Erythroblast (primary cell): ENCODE measurements at regions not wholly inside any gene's neighbourhood (a gene's known extent, or its start where the extent isn't known, plus 50 kb on each side); places are given as distances from the start of the nearest gene placed in this dataset.

Experiments used
- GATA1 ChIP-seq: IDR thresholded peaks from 2 replicates; pipeline ENCODE4 v1.6.1; 2011; ENCODE audit warnings: low read depth, mild to moderate bottlenecking, control low read depth, low read length, moderate library complexity
- POLR2A ChIP-seq: IDR thresholded peaks from 2 replicates; pipeline ENCODE4 v1.6.1; 2011; ENCODE audit warnings: mild to moderate bottlenecking, low read length

DNA sequence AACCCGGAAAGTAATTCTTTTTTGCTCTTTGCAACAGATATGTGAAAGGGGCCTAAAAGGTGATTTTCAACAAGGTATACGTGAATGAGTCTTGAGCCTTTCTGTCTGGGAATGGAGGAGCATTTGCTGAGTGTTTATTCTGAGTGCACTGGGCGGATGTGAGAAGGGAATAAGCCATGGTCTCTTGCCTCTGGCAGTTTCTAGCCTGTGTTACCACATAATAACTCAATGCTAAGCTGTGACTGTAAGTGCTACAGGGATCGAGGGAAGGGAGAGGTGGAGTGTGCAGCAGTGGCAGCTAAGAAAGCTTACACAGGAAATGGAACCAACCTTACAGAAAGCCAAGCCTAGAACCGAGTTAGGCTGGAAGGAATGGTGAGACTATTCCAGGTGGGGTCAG, 444.3 kb downstream of the SLC4A3 start:
- TF ChIP-seq POLR2A (no peak), GATA1 (no peak)
